IPS DF 4.7 (cell line): ENCODE measurements at regions not wholly inside any gene's neighbourhood (a gene's known extent, or its start where the extent isn't known, plus 50 kb on each side); places are given as distances from the start of the nearest gene placed in this dataset.

ENCODE experiments used
- DNase-seq: peaks from one replicate; pipeline ENCODE4 v3.0.0-alpha.2; 2013; ENCODE audit warnings: low spot score; ENCODE audit errors: extremely low read depth

DNA sequence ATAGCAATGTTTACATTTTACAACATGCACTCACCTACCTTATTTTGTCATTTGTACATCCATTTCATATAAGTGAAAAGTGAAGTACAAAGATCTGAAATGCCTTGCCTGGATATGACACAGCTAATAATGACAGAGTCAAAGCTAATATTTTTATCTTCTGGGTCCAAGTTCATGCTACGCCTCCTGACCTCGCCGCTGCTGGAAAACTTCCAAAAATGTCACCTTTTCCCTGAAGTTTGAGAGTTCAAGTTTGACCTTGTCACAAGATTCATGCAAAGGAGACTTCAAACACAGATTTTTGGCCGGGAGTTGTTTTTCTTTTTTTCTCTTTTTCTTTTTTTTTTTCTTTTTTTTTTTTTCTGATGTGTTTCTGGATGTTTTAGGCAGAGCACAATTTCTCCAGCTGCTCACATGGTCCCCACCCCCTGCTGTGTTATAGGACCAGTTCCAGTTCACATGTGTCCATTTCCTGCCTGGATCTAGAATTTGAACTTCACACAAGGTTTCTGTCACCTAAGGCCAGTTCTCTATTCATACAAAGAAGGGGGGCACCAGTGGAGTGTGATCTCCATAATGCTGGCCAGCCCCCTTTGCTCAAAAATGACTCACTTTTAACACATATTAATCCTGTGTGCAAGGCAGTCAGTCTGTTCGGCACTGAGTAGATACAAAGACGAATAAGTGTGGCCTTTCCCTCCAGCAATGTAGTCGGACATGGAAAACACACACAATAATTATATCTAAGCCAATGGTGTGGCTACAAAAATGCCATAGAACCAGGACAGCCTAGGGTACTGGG, 546.8 kb downstream of the BUD13 start:
- no peak for DNase-seq

DNA sequence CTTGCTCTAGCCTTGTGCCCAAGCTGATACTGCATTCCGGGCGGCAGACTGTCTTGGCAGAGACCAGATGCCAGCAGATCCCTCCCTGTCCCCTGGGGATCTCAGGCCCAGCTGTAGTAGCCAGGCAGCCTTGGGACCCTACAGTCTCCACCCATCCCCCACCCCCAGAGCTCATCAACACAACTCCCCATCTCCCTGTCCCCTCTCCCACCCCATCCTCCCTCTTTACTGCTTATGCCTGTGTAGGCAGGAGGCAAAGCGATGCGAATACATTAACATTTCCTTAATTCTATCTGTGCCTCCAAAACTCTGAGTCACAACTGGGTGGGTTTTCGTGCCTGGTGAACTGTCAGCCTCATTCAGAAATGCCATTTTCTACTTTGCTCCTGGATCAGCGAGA, 547.6 kb downstream of the BUD13 start:
- DNase-seq = no peak

DNA sequence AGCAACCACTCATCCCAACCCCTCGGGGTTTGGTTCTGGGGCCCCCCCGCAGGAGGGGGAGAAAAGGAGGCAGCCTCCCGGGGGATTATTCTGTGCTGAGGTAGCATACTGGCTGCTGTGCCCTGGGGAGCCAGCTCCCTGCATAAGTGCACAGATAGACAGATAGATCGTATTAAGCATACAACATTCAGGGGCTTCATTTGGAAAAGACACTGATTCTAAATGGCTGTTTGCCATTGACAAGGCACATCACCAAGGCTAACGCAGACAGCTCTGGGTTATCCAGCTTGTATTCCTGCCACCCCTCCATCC, 547.9 kb downstream of the BUD13 start:
- DNase-seq = no peak

DNA sequence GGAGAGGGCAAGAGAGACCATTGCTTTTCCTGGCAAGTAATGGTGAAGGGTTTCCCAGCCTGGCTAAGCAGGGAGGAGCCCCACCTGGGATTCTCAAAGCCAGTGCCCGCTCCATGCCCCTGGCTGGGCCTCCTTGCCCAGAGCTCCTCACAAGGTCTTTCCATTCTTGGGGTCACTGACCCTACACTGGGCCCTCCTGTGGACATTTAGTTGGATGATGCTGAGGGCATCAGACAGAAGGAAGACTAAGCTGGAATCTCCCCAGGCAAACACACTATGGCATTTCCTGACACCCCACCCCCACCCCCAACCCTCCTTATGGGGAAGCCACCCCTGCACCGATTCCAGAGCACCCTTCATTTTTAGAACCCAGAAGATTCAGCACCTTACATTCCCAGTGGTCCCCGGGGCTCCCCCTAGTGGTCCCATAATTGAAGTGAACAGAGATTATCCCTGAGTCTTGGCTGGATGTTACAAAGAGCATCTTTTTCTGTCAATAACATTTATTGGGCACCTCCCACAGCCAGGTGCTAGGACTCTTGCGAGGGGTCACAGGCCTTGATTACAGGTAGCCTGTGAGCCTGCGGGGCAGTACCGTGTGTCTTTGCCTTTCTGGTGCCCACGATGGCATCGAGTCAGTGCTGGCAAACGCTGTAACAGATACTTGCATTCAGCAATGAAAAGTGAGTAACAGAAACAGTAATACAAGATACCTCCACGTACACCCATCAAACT, 548.5 kb downstream of the BUD13 start:
- no peak for DNase-seq

DNA sequence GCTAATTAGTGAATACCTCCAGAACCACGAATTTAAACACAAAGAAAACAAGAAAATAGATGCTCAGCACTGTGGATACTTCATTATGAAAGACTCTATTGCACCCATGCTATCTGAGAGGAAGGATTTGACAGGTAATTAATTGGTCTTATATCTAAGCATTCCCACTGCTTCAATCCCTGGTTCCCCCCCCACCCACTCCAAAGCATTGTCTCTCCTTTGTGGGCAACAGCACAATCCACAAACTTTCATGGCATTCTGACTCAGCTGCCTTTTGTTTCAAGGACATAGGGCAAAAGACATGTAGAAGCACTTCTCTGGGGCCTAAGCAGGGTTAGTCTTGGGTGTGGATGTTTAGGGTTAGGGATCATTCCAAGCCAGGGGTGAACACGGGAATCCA, 551.4 kb downstream of the BUD13 start:
- DNase-seq = no peak

DNA sequence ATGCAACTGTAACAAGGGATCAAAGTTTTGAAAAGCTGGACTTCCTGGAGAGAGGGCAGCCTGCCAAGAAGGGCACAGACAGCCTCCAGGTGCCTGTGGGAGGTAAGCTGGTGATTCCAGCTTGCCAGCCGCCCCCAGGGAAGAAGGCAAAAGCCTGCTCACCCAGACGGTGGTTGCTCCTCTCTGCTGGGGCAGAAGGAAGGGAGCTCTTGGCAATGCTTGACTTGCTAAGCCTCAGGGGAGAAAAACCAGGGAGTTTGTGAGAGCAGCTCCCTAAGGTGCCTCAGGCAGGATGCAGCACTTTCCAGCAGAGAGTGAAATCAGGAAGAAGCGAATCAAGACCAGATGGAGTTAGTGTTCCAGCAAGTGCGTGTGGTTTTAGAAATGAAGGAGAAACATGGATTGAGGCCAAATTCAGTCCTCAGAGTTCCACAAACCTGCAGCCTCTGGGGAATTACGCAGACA, 553.6 kb downstream of the BUD13 start:
- DNase-seq = no peak

DNA sequence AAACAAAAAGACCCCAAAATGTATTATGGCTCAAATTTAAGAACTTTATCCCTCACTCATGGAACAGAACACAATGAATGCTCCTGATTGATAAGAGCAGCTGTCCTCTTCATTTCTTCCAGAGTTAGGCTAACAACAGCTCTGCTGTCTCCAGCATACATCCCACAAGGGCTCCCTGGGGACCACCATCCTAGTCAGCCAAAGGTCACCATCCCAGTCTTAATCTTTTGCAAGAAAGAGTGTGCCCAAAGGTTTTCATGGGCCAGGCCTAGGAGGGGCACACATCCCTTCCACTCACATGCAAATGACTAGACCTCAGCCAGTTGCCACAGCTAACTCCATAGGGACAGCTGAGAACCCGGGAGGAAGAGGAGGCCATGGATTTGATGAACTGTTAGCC, 555.3 kb downstream of the BUD13 start:
- DNase-seq = no peak

DNA sequence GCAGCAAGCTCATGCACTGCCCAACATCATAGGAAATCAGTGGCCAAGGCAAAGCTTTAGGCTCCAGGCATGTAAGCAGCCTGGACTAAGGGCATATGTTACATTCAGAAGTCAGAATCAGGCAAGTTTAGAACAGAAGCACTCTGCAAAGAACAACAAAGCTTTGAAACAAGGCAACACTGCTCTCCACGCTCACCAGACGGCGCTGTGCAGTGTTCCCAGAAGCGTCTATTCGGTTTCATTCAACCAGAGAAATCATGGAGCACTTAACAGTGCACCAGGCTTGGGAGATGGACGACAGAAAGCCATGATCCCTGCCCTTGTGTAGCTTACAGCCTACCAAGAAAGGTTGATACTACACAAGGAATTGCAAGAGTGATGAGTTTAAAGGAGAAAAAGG, 555.8 kb downstream of the BUD13 start:
- DNase-seq = no peak

DNA sequence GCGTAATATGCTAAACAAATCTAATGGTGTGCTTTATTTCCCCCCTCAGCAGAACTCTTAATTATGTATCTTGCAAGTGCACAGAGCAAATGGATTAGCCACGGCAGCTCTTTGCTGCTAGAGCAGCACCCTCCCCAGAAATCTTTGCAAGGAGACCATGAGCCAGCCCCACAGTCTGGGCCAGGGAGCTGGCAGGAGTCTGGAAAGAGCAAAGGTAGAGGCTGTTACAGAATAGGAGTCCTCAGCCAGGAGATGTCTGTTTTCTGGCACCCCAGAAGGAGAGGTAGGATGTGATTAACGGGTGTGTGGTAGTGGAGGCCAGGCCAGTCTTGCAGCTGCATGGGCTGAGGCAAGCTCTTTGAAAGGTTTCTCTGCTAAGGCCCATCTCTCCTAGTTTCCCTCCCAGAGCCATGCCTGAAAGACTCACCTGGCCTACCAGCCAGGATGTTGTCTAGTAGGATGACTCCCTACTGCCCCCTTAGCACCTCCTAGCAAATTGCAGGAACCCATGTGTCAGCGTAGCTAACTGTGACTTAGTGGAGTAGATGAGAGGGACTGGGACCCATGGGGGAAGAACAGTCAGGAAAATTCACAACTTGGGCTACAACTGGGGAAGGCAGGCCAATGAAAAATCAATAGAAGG, 557.2 kb downstream of the BUD13 start:
- peak; percentile 66 for DNase-seq

DNA sequence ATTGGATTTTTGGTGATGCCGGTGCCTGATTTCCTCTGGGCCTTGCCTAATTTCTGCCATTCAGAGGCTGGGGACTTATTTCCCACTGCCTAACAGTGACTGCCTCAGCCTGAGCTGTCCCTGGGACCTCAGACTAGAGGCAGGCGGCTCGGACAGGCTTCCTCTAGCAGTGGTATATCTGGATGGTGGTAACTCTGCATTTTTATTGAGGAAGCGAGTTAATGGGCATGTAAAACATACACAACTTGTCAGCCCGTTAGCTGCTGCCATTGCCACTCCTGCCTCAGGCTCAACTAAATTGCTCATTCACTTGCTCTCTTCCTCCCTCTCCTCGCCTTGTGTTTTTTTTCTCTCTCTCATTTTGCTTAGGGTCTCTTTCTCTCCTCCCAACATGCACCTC, 561.6 kb downstream of the BUD13 start:
- DNase-seq = no peak

DNA sequence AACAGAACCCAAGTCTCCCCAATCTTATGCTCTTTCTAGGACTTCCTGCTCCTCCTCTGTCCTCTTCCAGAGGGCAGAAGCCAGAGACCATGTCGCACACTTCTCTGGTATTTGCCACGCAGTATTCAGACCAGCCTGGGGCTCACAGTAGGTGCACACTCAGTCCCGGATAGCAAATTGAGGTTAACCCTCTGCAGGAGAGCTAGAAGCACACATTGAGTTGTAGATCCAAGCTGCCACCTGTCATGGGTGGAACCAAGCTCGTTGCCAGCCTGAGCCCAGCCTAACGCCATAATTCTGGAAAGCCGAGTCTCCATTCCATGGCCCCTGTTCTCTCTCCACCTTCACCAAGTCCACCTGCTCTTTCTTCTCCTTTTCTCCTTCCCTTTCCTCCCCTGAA, 562.1 kb downstream of the BUD13 start:
- no peak for DNase-seq

DNA sequence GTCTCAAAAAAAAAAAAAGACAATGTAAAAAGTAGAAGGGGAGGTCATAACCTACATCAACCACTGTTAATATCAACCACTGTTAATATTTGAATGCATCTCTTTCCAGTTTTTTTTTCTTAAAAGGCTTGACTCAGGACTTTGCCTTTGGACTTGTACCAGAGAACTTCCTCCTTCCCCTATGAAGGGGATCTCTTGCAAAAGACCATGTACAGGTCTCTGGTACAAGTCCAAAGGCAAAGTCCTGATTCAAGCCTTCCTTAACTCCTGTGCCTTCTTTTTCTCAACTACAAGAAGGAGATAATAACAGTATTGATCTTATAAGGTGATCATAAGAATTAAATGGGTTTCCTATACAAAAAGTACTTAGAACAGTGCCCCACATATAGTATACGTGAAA, 563.5 kb downstream of the BUD13 start:
- no peak for DNase-seq

DNA sequence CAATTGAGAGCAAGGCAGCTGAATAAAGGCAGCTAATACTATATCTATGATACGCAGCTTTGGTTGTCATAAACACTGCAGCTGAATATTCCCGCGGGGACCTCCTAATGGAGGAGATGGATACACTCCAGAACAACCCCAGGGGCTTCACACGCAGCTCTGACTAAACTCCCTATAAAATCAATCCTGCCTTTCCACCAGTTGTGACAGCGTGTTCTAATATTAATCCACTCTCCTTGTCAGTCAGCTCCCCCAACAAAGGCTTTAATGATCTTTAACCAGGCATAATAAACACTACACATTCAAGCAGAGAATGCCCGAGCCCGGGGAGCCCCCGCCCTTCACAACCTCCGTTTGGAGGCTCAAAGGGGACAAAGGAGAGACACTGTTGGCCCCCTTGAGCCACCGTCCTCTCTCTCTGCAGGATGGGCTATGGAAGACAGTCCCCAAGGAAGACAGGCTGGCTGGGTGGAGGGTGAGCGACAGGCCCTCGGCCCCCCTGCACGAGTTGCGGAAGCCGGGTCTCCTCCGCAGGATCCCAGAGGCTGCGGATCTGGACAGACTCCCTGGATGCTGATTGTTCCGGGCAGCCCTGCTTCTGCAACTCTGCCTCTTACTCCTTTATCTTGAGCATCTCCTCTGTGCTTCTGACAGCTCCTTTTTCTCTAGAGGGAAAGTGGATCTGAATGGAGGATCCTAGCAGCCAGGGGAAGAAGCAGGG, 565.2 kb downstream of the BUD13 start:
- no peak for DNase-seq

DNA sequence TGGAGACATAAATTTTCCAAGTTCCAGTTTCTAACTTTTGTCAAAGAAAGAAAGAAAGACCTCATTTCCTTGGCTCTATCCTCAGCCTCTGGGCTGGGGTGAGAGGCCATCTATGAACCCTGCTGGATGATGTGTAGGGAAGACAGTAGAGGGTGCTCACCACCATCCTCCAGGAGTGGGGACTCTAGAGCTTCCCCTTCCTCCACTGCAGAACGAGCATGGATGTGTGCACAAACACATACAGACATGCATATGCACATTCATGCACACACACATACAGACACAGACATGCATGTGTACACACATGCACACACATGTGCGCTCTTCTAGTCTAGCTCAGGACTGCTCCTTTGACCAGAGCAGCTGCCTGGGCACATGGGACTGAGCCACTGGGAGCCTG, 565.8 kb downstream of the BUD13 start:
- DNase-seq = no peak

DNA sequence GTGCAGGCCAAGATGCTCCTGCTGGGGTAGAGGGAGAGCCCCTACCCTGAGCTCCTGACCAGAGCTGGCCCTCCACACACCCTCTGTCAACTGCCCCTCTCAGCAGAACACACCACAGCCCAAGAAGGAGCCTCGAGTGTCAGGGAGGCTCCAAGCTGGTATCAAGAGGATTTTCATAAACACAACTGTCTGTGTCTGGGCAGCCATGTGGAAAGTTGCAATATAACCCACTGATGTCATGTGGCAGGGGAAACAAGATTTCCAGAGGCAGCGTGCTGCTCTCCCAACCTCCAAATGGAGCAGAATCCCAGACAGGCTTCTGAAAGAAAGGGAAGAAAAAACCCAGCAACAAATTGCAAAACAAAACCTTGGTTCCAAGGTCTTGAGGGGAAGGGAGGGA, 569.9 kb downstream of the BUD13 start:
- no peak for DNase-seq

DNA sequence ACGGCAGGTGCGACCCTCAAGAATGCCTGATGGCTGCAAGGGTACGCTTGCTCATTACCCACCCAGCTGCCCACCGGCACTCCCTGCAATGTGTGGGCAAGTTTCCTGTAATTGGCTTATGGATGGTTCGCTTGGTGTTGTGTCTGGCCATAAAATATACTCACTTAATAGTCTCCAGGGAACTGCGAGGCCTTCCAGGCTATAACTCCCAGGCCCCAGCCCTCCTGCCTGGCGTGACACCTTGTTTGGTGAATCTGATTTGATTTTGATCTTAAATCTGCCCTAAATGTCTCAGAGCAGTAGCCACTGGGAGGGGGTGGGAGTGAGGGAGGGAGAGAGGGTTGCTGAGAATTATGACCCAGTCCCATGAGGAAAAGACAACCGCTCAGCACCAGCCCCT, 572.2 kb downstream of the BUD13 start:
- DNase-seq = no peak

DNA sequence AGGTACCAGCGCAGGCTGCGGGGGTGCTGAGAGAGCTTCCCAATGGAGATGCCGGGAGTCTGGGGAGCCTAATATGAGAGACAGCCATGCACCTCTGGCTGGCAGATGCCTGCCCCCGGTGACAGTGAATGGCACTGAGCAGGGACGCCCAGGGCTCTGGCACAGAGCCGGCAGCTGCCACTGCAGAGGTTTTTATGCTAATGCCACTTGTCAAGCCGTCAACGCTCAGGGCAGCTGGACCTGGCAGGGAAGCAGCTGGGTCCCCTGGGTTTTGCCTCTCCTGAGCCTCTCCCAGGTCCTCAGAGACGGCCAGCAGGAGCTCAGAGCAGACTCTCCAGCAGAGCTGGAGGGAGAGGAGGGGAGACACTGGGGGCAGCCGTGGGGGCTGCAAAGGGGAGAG, 573.6 kb downstream of the BUD13 start:
- DNase-seq = no peak

DNA sequence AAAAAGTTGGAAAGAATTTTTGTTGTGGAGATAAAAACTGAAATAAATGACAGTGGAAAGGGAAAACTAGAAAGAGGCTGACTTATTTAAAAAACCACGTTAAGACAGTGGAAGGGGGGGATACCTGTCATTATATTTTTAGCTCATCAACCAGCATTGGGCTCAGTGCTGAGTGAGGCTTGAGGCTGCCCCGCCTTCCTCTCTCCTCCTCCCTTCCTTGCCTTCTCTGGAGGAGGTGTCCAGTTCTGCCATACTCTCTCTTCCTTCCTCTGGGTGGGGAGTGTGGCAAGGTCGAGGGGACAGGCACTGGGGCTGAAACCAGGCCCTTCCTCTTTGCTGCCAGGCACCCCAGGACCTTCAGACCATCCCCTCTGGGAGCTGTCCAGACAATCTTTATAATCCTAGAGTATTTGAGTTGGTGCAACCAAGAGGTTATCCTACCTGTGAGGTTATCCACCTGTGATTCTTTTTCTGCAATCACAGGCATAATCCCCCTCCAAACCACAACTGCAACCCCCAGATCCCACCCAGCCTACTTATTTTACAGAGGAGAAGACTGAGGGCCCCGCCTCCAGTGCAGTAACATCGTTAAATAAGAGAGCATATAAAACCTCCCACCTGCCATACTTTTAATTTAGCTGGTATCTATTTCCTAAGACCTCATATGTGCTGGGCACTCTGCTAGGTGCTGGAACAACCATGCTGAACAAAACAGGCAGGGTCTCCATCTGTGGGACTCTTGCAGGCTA, 578.5 kb downstream of the BUD13 start:
- no peak for DNase-seq

DNA sequence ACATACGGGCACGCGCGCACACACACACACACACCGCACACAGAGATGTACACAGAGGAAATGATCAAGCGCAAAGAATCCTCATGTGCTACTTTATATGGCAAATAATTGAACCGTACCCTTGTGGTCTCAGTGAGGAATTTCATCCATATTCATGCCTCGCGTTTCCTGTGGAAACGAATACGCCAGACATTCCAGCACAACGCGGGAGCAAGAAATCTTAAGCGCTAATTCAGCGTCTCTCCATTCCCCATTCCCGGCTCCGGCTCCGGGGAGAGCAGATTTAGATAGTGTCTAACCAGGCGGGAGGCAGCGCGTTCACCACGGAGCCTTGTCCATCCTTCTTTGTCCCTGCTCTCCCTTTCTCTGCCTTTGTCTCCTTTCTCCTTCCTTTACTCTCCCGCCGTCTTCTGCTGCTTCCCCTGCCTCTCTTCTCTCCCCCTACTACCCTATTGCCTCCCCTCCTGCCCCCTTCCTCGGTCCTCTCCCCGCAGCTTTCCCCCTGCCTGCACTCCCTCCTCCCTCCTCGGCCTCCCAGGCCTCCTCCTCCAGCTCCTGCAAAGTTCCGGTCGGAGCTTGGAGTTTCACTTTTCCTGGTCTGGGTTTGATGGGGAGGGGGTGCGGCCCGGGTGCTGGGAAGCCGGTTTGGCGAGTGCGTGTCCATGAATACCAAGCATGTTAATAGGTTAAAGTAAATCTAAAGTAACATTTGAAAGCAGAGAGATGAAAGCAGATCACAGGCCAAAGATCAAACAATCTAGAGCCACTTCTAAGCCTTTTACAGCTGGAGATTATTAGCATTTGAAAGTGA, 579.3 kb downstream of the BUD13 start:
- DNase-seq = no peak

DNA sequence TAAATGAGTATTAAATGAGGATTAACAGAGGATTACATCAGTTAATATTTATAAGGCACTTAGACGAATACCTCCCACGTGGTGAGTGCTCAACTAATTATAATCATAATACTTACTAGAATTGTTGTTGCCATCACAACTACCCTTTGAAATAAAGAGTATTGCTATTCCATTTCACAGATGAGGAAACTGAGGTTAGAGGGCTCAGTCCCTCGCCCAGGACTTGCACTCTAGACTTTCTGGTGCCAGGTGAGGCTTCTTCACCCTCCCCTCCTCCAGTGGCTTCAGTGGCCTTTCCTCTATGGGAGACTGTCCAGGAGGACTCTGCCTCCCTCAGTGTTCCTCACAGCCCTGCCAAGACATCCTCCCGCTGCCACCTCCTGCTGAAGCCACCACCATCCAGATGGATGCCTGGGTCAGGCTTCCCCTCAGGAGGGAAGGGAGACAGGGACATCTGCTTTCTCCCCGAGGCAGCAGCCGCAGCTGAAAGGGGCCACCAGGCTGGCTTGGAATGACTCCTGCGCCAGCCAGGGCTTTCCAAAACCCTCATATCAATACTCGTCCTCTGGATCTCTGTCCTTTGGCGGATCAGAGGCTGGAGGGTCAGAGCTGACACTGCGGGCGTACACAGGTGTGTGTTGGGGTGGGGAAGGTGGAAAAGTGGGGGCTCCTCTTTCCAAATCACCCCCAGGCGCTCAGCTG, 580.1 kb downstream of the BUD13 start:
- DNase-seq = no peak
